ENCODE measurements at regions not wholly inside any gene's neighbourhood (a gene's known extent, or its start where the extent isn't known, plus 50 kb on each side); places are given as distances from the start of the nearest gene placed in this dataset.

DNA sequence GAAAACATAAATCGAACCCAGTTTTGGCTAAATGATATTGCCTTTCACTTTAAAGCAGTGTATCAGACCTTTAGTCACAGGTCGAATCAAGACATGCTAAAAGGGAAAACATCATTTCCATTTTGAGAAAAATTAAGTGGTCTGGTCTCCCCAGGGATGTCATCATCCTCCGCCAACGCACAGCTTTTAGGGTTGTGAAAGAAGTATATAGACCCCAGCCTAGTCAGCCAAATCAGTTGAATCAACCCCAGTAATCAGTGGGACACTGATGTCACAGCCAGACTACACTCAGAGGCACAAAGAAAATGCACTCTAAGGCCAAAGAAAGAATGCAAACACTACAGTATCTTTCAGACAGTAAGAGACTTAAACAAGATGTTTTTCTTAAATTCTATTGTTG lies 187.4 kb downstream of the ZIC4 start:
- TF ChIP-seq, protein P1, sequence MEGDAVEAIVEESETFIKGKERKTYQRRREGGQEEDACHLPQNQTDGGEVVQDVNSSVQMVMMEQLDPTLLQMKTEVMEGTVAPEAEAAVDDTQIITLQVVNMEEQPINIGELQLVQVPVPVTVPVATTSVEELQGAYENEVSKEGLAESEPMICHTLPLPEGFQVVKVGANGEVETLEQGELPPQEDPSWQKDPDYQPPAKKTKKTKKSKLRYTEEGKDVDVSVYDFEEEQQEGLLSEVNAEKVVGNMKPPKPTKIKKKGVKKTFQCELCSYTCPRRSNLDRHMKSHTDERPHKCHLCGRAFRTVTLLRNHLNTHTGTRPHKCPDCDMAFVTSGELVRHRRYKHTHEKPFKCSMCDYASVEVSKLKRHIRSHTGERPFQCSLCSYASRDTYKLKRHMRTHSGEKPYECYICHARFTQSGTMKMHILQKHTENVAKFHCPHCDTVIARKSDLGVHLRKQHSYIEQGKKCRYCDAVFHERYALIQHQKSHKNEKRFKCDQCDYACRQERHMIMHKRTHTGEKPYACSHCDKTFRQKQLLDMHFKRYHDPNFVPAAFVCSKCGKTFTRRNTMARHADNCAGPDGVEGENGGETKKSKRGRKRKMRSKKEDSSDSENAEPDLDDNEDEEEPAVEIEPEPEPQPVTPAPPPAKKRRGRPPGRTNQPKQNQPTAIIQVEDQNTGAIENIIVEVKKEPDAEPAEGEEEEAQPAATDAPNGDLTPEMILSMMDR (IDR thresholded peaks at IDR 0.05; ENCODE audit: insufficient read depth, low read depth, low read length) = no peak
- TF ChIP-seq EZH2 (IDR thresholded peaks at IDR 0.05; ENCODE audit: insufficient read depth, low read length) = no peak
